ENCODE measurements at regions not wholly inside any gene's neighbourhood (a gene's known extent, or its start where the extent isn't known, plus 50 kb on each side); places are given as distances from the start of the nearest gene placed in this dataset.

DNA sequence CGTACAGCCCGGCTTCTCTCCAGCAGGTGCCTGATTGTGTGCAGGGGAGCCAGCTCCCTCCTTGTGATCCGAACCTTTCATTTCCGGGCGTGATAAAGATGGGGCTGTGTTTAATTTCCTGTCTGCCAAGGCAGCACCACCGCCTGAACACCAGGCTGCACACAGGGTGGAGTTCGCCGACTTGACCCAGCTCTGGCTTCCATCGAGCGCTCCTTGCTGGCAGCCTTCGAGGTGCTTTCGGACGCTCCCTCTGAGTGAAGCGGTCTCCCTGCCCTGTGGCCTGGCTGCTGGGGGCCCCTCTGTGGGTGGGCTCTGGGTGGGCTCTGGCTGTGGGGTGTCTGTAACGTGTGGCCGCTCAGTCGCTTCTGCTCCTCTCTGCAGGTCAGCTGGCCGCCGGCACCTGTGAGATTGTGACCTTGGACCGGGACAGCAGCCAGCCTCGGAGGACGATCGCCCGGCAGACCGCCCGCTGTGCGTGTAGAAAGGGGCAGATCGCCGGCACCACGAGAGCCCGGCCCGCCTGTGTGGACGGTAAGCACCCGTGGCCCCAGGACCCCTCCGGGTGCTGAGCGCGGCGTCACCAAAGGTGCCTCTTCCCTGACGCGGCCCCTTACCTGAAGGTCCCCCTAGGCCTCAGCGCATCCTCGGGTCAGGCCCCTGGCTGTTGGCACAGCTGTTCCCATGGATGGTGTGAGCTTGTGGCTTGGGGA lies 1181.3 kb downstream of the BRD1 start:
- DNase-seq, result no peak

DNA sequence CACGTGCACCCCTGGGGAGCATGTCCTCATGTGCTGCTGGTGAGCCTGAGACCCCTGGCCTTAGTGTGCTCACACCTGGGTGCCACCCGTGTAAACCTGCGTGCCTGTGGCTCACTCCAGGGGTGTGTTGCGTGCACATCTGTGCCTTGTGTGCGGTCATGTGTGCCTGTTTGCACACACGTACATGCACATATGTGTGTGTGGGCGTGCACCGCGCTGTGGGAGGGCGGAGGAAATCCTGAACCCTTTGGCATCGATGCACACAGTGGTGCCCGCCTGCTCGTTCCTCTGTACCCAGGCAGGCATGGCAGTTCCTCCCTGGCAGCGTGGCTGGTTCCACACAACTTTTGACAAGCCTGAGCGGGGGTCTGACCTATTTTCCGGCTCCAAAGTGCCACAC lies 1181.9 kb downstream of the BRD1 start:
- no peak for DNase-seq

DNA sequence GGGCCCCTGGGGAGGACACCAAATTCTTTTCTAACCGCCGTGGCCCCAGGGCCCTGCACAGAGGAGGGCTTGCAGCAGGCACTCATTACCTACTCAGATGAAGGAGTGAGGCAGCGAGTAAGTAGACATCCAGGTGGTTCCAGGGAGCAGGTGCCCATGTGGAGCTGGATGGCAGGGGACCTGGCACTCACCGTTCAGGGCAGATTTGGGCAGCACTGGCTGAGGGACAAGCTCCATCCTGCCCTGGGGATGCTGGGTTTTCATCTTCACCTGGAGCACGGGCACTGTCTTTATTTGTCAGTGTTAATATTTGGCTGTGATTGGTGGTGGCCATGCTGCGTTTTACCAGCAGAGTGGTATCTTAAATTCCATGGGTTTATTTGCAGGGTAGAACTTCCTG lies 1182.7 kb downstream of the BRD1 start:
- DNase-seq, result no peak

DNA sequence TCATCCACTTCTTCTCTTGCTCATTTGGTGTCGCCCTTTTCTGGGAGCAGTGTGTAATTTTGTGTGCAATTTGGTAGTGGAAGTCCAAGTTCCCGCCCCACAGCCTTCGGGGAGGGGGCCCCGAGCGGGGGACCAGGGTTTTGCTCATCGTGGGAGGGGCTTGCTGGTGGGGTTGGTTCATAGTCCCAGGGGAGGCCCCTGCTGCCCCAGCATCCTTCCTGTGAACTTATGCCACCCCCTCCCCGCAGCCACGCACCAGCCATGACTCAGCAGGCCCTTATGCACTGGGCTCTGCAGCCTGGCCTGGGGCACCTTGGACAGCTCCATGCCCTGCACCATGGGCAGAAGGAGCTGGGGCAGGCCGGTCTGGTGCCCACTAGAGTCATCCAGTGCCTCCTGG lies 1183.6 kb downstream of the BRD1 start:
- DNase-seq, result no peak

DNA sequence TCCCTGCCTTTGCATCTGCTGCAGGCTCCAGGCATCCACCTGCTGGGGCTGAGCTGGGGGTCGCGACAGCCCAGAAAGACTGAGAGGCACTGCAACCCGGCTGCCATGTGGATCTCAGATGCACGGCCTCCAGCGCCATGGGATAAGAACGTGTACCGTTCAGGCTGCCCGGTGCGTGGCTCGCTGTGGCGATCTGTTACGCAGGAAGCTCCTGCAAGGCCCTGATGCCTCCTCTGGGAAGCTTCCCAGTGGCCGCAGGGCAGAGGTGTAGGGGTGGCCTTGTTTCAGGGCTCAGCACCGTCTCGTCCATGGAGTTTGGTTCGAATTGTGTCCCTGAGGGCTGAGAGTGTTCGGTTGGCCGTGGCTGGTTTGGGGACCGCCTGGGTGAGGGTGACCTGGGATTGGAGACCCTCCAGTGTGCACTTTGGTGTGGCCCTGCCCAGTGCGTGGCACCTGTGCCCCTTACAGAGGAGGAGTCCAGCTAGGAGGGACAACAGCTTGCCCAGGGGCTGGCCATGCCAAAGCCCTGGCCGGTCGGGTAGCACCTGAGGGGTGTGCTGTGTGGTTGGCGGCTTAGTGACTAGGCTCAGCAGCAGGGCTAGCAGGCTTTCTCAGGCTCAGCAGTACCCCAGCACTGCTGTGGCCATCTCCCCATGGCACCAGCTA lies 1184.5 kb downstream of the BRD1 start:
- DNase-seq, result no peak

DNA sequence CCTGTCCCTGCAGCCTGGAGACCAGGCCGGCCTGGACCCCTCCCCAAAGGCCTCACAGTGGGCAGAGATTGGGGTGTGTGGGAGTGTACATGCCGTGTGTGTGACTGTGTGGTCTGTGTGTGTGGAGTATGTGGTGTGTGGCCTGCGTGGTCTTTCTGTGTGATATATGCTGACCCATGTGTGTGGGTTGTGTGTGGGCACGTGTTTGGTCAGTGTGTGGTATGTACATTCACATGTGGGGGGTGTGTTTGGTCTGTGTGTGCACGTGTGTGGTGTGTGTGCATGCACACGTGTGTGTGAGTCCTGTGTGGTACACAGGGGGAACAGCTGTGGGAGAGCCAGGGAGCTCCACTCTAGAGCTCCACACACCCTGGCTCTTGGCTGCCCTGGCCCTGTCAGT lies 1185.1 kb downstream of the BRD1 start:
- DNase-seq, result no peak

DNA sequence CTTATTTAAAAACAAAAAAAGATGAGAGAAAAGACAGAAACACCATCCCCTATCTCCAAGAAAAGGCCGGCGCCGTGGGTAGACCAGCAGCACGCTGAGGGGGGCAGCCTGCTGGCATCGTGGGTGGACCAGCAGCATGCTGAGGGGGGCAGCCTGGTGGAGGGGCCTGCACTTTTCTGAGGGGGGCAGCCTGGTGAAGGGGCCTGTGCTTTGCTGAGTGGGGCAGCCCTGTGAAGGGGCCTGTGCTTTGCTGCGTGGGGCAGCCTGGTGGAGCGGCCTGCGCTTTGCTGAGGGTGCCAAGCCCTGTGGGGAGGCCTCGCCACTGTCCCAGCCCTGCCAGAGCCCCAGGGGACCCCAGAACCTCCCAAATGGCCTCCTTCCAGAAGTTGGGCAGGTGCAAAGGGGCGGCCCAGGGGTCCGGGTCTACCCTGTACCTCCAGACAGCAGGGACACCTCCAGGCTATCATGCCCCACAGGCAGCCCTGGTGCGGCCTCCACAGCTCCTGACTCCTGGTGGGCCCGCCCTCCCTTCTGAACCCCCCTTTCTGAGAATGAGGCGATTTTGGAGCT lies 1185.7 kb downstream of the BRD1 start:
- DNase-seq, result no peak

DNA sequence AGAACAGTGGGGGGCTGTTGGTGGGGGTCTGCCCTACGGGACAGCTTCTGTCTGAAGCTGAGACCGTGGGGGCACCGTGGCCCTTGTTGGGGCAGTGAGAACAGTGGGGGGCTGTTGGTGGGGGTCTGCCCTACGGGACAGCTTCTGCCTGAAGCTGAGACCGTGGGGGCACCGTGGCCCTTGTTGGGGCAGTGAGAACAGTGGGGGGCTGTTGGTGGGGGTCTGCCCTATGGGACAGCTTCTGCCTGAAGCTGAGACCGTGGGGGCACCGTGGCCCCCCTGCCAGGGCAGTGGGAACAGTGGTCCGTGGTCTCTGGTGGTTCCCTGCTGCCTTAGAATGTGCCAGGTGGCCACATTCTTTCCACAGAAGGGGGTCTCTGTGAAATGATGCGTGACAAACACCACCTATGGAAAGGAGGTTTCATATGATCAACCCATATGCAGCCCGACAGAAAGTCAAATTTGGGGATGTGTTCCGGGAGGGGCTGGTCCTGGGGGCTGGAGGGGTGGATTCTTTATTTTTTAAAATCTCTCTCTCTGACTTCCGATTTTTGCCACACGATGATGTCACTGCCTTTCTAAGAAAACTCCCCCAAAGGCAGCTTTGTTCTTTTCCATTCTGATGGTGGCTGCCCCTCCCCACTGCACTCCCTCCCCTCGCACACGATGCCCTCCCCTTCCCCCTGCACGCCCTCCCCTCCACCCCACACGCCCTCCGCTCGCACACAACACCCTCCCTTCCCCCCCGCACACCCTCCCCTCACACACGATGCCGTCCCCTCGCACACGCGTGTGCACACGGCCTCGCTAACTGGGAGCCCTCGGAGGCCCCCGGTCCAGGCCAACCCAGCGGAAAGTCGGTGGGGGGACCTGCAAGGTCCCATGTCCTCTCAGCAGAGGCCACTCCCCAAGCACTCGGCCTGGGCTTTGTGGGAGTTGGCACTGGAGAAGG lies 1186.5 kb downstream of the BRD1 start:
- no peak for DNase-seq

DNA sequence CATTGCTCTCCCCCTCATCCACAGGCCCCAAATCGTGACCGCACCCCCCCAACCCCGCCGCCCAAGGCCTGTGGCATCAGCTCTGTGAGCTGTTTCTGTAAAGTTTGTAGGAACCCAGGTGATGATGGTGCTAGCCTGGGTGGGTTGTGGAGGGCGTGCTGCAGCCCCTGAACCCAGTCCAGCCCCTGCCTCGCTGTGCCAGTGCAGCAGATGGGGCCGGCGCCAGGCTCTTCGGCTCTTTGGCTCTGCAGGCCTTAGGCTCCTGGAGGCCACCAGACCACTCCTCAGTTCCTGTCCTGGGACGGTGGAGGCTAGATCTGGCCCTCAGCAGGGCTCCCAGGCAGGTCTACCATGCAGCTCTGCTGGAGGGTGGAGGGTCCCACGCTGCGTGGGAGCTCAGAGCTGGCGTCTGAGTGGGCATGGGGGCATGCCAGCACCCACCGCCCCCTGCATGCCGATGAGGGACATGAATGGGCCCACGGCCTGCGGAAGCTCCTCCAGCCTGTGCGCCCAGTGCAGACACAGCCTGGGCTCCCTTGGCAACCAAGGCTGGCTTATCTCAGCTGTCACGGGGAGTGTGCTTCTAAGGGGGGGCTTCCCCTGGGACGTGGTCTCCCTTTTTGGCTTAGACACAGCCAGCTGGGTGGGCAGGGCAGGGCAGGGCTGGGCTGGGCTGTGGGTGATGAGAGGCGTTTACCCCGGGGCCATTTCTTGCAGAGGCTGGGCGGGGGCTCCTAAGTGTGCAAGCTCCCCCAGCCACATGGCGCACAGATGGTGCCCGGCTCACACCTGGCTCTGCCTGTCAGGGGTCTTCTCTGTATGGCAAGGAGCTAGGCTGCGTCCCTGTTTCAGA lies 1187.6 kb downstream of the BRD1 start:
- no peak for DNase-seq

DNA sequence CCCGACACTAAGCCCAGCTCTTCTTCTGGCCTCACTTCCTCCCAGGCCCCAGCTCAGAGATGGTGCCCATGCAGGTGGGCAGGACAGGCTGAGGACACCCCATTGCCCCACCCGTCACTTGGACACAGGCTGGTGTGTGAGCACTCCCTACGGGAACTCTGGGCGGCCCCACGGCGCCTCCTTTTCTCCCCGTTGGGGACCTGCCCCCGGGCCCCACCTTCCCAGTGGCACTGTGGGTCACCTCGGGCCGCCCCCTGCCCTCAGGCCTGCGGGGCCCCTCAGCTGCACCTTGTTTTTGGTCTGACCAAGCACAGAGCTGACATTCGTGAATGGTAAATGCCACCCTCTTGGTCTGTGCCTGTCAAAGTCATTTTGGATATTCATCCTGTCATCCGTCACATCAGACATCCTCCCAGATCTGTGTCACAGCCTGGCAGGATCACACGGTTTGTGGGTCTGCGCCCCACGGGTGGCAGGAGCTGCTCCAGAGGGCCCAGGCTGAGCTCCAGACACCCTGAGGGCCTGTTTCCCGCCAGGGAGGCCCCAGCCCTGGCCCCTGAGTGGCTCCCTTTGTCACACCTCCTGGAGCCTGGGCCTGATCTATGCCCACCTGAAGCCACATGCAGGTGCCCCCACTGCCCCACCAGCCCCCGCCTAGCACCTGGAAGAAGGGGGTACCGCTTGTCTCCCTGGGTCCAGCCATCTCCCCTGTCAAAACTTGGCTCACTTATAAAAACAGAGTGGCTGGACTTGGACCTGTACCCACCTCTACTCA lies 1188.5 kb downstream of the BRD1 start:
- DNase-seq, result no peak

DNA sequence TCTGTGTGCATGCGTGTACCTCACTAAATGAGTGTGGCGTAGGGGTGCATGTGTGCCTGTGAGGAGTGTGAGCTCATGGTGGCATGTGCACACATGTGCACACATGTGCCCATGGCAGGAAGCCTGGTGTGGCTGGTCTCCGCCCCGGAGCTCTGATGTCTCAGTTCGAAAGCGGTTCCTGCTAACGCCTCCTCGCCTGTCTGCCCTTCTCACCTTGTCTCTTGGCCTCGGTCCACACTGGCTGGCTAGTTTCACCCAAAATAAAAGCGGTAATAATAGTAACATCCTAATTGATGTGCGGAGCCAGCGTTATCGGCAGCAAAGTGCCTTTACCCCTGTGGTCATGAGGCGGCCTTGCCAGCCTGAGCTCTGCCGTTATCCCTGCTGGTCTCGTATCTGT lies 1190.4 kb downstream of the BRD1 start:
- DNase-seq, result no peak

DNA sequence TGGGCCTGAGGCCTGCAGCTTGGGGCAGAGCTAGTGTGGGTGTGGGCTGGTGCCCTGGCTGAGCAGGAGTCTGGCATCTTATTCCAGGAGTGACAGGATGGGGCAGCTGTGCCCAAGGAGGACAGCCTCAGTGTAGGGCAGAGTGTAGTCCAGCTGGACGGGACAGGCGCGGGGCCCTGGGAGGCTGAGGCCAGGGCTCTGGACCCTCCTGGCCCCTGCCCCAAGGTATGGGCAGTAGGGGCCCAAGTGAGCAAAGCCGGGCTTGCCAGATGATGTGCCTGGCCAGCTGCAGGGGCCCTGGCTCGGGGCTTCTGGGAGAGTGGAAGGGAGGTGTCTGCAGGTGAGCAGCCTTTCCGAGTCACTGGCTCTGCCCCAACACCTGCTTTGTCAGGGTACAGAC lies 1190.9 kb downstream of the BRD1 start:
- no peak for DNase-seq

DNA sequence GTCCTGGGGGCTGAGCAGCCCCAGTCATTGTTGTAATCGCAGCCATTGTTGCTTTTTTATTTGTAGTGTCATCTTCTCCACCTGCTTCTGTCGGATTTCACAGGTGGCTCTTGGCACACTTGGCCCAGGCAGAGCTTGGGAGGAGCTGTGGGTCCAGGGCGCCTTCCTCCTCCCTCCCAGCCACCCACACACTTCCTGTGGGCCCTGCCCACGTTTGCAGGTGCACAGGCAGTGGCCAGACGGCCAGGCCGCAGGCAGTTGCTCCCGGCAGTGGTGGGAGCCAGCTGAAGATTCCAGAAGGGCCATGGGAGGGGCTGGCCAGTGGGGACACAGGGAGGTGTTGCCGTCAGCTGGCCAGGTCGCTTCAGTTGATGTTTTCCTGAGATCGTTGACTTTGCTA lies 1191.9 kb downstream of the BRD1 start:
- no peak for DNase-seq

DNA sequence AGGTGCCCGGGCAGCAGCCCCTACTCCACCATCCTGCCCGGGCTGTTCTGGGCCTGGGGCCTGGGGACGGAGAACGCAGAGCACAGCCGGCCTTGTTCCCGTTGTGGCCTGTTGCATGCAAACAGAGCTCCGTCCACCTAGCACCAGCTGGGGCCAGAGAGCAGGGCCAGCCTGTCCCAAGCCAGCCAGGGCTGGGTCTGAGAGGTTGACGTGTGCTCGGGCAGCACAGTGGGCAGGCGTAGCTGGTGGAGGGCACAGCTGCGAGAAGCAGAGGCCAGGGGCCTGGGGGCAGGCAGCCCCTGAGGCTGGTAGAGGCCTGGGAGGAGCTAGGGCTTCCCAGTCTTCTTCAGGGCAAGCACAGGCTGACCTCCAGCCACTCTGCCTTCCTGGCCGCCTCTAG lies 1192.6 kb downstream of the BRD1 start:
- DNase-seq, result no peak

DNA sequence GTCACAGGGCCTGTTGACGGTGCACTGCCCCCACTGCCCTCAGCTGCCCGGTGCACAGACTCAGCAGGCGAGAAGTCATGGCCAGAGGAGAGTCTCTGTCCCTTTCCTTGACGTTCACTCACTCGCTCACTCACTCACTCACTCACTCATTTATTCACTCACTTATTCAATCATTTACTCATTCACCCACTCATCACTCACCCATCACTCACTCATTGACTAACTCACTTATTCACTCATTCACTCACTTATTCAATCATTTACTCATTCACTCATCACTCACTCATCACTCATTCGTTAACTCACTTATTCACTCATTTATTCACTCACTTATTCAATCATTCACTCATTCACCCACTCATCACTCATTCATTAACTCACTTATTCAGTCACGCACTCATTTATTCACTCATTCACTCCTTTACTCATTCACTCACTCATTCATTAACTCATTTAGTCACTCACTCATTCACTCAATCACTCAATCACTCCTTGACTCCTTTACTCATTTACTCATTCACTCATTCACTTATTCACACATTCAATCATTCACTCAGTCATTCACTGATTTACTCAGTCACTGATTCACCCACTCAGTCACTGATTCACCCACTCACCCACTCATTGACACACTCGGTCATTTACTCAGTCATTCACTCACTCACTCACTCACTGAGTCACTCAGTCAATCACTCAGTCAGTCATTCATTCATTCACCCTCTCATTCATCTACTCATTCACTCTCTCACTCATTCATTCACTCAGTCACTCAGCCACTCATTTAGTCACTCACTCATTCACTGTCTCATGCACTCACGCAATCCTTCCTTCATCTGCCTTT lies 1193.5 kb downstream of the BRD1 start:
- DNase-seq, result no peak

DNA sequence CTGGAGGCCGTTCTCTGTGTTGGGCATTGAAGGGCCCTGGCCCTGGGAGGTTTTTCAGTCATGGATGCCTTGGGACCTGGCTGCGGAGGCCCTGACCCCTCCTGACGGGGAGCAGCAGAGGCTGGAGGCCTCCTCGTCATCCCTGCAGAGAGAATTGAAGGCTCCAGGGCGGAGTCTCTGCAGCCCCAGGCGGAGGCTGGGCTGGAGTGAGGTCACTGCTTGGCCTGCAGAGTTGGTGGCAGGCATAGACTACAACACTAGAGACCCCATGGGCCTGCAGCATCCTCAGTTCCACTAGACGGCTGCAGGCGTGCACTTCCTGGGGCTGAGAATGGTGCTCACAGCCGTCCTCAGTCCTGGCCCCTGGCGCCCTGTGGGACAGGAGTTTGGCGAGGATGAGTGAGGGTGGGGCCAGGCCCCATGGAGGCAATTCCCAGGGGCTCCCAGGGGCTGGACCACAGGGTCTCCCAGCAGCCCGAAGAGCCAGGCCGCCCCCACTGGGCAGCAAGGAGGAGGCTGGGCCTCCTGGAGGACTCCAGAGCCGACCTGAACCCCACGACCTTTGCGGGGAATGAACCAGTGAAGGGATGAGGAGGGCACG lies 1194.9 kb downstream of the BRD1 start:
- no peak for DNase-seq

DNA sequence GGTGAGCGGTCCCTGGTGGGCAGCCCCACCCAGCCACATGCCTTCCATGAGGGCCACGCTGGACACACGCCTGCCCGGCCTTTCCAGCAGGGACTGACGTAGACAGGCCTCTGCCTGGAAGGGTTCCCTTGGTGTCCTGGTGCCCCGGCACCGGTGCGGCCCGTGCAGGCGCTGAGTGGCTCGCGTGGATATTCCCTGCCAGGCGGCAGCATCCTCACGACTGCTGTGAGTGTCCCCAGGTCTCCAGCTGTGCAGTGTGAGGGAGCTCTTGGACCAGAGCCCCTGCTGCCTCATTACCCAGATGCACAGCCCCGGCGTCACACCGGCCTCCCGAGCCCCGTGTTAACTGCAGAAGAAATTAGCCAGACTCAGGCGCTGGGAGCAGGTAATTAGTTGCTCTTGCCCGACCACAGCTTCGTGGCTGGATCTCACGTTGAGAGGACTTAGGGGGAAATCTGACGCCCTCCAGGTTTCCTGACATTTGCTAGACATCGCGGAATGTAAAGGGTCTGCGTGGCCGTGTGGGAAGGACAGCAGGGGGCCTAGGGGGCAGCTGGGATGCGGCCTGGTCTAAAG lies 1196.3 kb downstream of the BRD1 start:
- no peak for DNase-seq

DNA sequence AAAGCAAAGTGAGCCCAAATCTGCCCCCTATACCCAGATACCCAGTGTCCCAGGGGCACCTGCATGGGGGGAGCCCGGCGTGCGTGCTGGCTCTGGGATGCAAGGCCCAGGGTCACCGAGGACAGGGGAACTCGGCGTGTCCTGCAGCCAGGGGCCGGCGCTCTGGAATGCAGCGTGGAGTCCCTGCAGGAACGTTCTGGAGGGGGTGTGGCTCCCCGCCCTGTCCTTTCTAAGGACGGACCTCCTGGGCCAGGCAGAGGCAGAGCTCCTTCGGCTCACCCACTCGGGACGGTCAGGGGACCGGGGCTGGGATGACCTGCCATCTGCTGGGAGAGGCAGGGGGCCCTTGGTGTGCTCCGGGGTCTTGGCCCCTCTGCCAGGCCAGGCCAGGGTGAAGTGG lies 1196.8 kb downstream of the BRD1 start:
- no peak for DNase-seq

DNA sequence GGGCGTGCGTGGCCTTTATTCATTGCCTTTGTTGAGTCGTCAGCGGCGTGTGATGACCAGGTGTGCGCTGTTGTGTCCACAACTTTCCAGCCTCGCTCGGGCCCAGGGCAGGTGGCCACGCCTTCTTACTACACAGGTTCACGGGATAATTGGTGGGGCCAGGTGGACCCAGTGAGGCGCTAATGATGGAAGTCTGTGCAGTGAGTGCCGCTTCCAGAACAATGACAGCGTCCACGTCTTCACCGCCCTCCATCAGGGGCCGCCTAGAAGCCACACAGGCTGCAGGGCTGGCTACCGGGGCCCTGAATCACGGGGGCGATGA lies 1197.3 kb downstream of the BRD1 start:
- DNase-seq, result no peak

All from NCI-H1930 (cell line).